Activated CD8-positive, alpha-beta T cell treated with anti-CD3 and anti-CD28 coated beads, Interleukin-2, amount 10 ng/mL, durations not matched to agents 7 days and 5 days (primary cell): ENCODE measurements at regions not wholly inside any gene's neighbourhood (a gene's known extent, or its start where the extent isn't known, plus 50 kb on each side); places are given as distances from the start of the nearest gene placed in this dataset.

Experiments used
- ATAC-seq: fragments of 150-1000 bp; cut with Tn5 transposase; one replicate; pipeline ENCODE4 v1.10.0; 2021; ENCODE audit warnings: moderate library complexity
- CTCF ChIA-PET: fragments of 350-600 bp; sonication (Branson Sonifier 250); formaldehyde crosslinking; loops from one replicate; lab custom pipeline; 2021; ENCODE audit warnings: antibody characterized with exemption; lab: Charles Lee
- POLR2A ChIA-PET: fragments of 350-600 bp; sonication (Branson Sonifier 250); formaldehyde crosslinking; loops from one replicate; lab custom pipeline; 2021; ENCODE audit warnings: antibody characterized with exemption; lab: Charles Lee
- DNase-seq: peaks from one replicate; pipeline ENCODE4 v3.0.0-alpha.2; 2020
- H3K27ac Mint-ChIP-seq: one replicate; pipeline ENCODE4 v1.8.0; 2021; ENCODE audit warnings: mild to moderate bottlenecking, mixed read lengths
- H3K27me3 Mint-ChIP-seq: one replicate; pipeline ENCODE4 v1.8.0; 2021; ENCODE audit warnings: low read depth, mixed read lengths
- H3K36me3 Mint-ChIP-seq: one replicate; pipeline ENCODE4 v1.8.0; 2021; ENCODE audit warnings: low read depth, mixed read lengths
- H3K4me1 Mint-ChIP-seq: one replicate; pipeline ENCODE4 v1.8.0; 2021; ENCODE audit warnings: low read depth, mixed read lengths
- H3K4me3 Mint-ChIP-seq: one replicate; pipeline ENCODE4 v1.8.0; 2021; ENCODE audit warnings: mild to moderate bottlenecking, mixed read lengths
- H3K9me3 Mint-ChIP-seq: one replicate; pipeline ENCODE4 v1.8.0; 2022; ENCODE audit warnings: mixed read lengths; ENCODE audit not compliant: insufficient read depth

- Mint-ChIP-seq H3K36me3 (no peaks in the 10 kb centered on the region), H3K4me1 (no peaks in the 10 kb centered on the region), H3K4me3 (no peak overlapping the region), H3K27me3 (no peaks in the 10 kb centered on the region), H3K9me3 (no peaks in the 10 kb centered on the region), H3K27ac (no peak overlapping the region)
- ChIA-PET POLR2A (no interaction called here), CTCF (no interaction called here)
- ATAC-seq (no peak), DNase-seq (no peak)
Observed at GRCh38 chr10:44589944-44590449, 205.1 kb upstream of the CXCL12 start.

GRCh38 chr10:44591911-44592310 lies 207.0 kb upstream of the CXCL12 start:
- Mint-ChIP-seq H3K4me1 (no peaks in the 10 kb centered on the region), H3K4me3 (no peak overlapping the region), H3K27me3 (no peaks in the 10 kb centered on the region), H3K36me3 (no peaks in the 10 kb centered on the region), H3K27ac (no peak overlapping the region), H3K9me3 (no peaks in the 10 kb centered on the region)
- DNase-seq (no peak), ATAC-seq (no peak)
- CTCF ChIA-PET: no interaction called here
- POLR2A ChIA-PET: interaction anchor here (0.6 kb wide), 1 partner anchor 12 kb away, joined by 3 read pairs; no protein-coding TSS in a partner anchor

- no peak for ATAC-seq
- POLR2A ChIA-PET: no interaction called here
- Mint-ChIP-seq H3K36me3 (no peaks in the 10 kb centered on the region), H3K4me1 (no peaks in the 10 kb centered on the region), H3K27me3 (no peaks in the 10 kb centered on the region), H3K27ac (no peak overlapping the region), H3K9me3 (no peaks in the 10 kb centered on the region), H3K4me3 (no peak overlapping the region)
- DNase-seq: no peak
- CTCF ChIA-PET: no interaction called here
Observed at GRCh38 chr10:44593952-44594351, 209.1 kb upstream of the CXCL12 start.

GRCh38 chr10:44607116-44607515 lies 222.2 kb upstream of the CXCL12 start:
- Mint-ChIP-seq H3K27ac (no peak overlapping the region), H3K36me3 (no peaks in the 10 kb centered on the region), H3K4me1 (no peaks in the 10 kb centered on the region), H3K9me3 (no peaks in the 10 kb centered on the region), H3K4me3 (no peak overlapping the region), H3K27me3 (no peaks in the 10 kb centered on the region)
- CTCF ChIA-PET: no interaction called here
- ATAC-seq: no peak
- no peak for DNase-seq
- POLR2A ChIA-PET: no interaction called here

- Mint-ChIP-seq H3K4me1 (no peaks in the 10 kb centered on the region), H3K27me3 (no peaks in the 10 kb centered on the region), H3K4me3 (no peak overlapping the region), H3K9me3 (no peaks in the 10 kb centered on the region), H3K27ac (no peak overlapping the region), H3K36me3 (no peaks in the 10 kb centered on the region)
- POLR2A ChIA-PET: no interaction called here
- no peak for ATAC-seq
- DNase-seq: no peak
- CTCF ChIA-PET: no interaction called here
Observed at GRCh38 chr10:44618910-44619309, 234.0 kb upstream of the CXCL12 start.

GRCh38 chr10:44619521-44619920 lies 234.6 kb upstream of the CXCL12 start:
- H3K27ac Mint-ChIP-seq: no peak overlapping the region
- H3K27me3 Mint-ChIP-seq: no peaks in the 10 kb centered on the region
- ChIA-PET CTCF (no interaction called here), POLR2A (no interaction called here)
- no peaks in the 10 kb centered on the region for H3K9me3 Mint-ChIP-seq
- H3K4me3 Mint-ChIP-seq: no peak overlapping the region
- H3K36me3 Mint-ChIP-seq: no peaks in the 10 kb centered on the region
- DNase-seq (no peak), ATAC-seq (no peak)
- no peaks in the 10 kb centered on the region for H3K4me1 Mint-ChIP-seq

GRCh38 chr10:44619975-44620374 lies 235.1 kb upstream of the CXCL12 start:
- DNase-seq (no peak), ATAC-seq (no peak)
- CTCF ChIA-PET: no interaction called here
- Mint-ChIP-seq H3K36me3 (no peaks in the 10 kb centered on the region), H3K9me3 (no peaks in the 10 kb centered on the region), H3K27me3 (no peaks in the 10 kb centered on the region), H3K4me3 (no peak overlapping the region), H3K27ac (no peak overlapping the region), H3K4me1 (no peaks in the 10 kb centered on the region)
- POLR2A ChIA-PET: no interaction called here

GRCh38 chr10:44627591-44628354 lies 242.9 kb upstream of the CXCL12 start:
- Mint-ChIP-seq H3K27me3 (no peaks in the 10 kb centered on the region), H3K9me3 (no peaks in the 10 kb centered on the region), H3K27ac (no peak overlapping the region), H3K4me1 (no peaks in the 10 kb centered on the region), H3K36me3 (no peaks in the 10 kb centered on the region), H3K4me3 (no peak overlapping the region)
- CTCF ChIA-PET: interaction anchor here (0.6 kb wide), 1 partner anchor 583 kb away, joined by 3 read pairs; no protein-coding TSS in a partner anchor
- no peak for DNase-seq
- no peak for ATAC-seq
- POLR2A ChIA-PET: no interaction called here

- H3K36me3 Mint-ChIP-seq: no peaks in the 10 kb centered on the region
- ATAC-seq: no peak
- no peaks in the 10 kb centered on the region for H3K4me1 Mint-ChIP-seq
- H3K27me3 Mint-ChIP-seq: no peaks in the 10 kb centered on the region
- DNase-seq: no peak
- H3K9me3 Mint-ChIP-seq: no peaks in the 10 kb centered on the region
- ChIA-PET POLR2A (no interaction called here), CTCF (no interaction called here)
- no peak overlapping the region for H3K4me3 Mint-ChIP-seq
- no peak overlapping the region for H3K27ac Mint-ChIP-seq
Observed at GRCh38 chr10:44628921-44629320, 244.0 kb upstream of the CXCL12 start.

GRCh38 chr10:44635176-44635575 lies 250.3 kb upstream of the CXCL12 start:
- ChIA-PET CTCF (no interaction called here), POLR2A (no interaction called here)
- H3K27ac Mint-ChIP-seq: no peak overlapping the region
- H3K4me1 Mint-ChIP-seq: no peaks in the 10 kb centered on the region
- DNase-seq (no peak), ATAC-seq (no peak)
- no peaks in the 10 kb centered on the region for H3K27me3 Mint-ChIP-seq
- H3K36me3 Mint-ChIP-seq: no peaks in the 10 kb centered on the region
- no peak overlapping the region for H3K4me3 Mint-ChIP-seq
- no peaks in the 10 kb centered on the region for H3K9me3 Mint-ChIP-seq

- ChIA-PET CTCF (no interaction called here), POLR2A (no interaction called here)
- Mint-ChIP-seq H3K4me1 (no peaks in the 10 kb centered on the region), H3K4me3 (no peak overlapping the region), H3K9me3 (no peaks in the 10 kb centered on the region), H3K27ac (no peak overlapping the region), H3K27me3 (no peaks in the 10 kb centered on the region), H3K36me3 (no peaks in the 10 kb centered on the region)
- no peak for DNase-seq
- ATAC-seq: no peak
Observed at GRCh38 chr10:44636625-44637024, 251.7 kb upstream of the CXCL12 start.

- ChIA-PET CTCF (no interaction called here), POLR2A (no interaction called here)
- no peaks in the 10 kb centered on the region for H3K4me1 Mint-ChIP-seq
- no peak overlapping the region for H3K4me3 Mint-ChIP-seq
- no peak for DNase-seq
- ATAC-seq: no peak
- no peak overlapping the region for H3K27ac Mint-ChIP-seq
- H3K27me3 Mint-ChIP-seq: no peaks in the 10 kb centered on the region
- H3K36me3 Mint-ChIP-seq: no peaks in the 10 kb centered on the region
- H3K9me3 Mint-ChIP-seq: no peaks in the 10 kb centered on the region
Observed at GRCh38 chr10:44640429-44640828, 255.5 kb upstream of the CXCL12 start.

- H3K27me3 Mint-ChIP-seq: no peaks in the 10 kb centered on the region
- no peaks in the 10 kb centered on the region for H3K9me3 Mint-ChIP-seq
- no peak for DNase-seq
- H3K4me3 Mint-ChIP-seq: no peak overlapping the region
- no peak overlapping the region for H3K27ac Mint-ChIP-seq
- ChIA-PET CTCF (no interaction called here), POLR2A (no interaction called here)
- ATAC-seq: no peak
- H3K36me3 Mint-ChIP-seq: no peaks in the 10 kb centered on the region
- no peaks in the 10 kb centered on the region for H3K4me1 Mint-ChIP-seq
Observed at GRCh38 chr10:44647473-44647872, 262.6 kb upstream of the CXCL12 start.
